GM23248 (cell line): ENCODE measurements at regions not wholly inside any gene's neighbourhood (a gene's known extent, or its start where the extent isn't known, plus 50 kb on each side); places are given as distances from the start of the nearest gene placed in this dataset.

Source experiments
- DNase-seq: peaks from one replicate; pipeline ENCODE4 v3.0.0-alpha.2; 2015
- H2AFZ ChIP-seq: fragments of 200-600 bp; sonication (generic); 2 replicates; pipeline ENCODE4 v1.6.1; 2016; ENCODE audit warnings: antibody characterized with exemption
- H3F3A ChIP-seq: fragments of 200-600 bp; sonication (generic); 2 replicates; pipeline ENCODE4 v1.6.1; 2016; ENCODE audit warnings: mild to moderate bottlenecking, antibody characterized with exemption, mixed run types; ENCODE audit not compliant: insufficient read depth
- H3K27ac ChIP-seq: fragments of 200-600 bp; sonication (generic); 2 replicates; pipeline ENCODE4 v1.5.1; 2016; ENCODE audit warnings: mild to moderate bottlenecking
- H3K27me3 ChIP-seq: fragments of 200-600 bp; sonication (generic); replicated peaks from 2 replicates; pipeline ENCODE4 v1.6.1; 2016; ENCODE audit warnings: mild to moderate bottlenecking; ENCODE audit not compliant: insufficient read depth
- H3K36me3 ChIP-seq: fragments of 200-600 bp; sonication (generic); 2 replicates; pipeline ENCODE4 v1.6.1; 2016; ENCODE audit warnings: low read depth, mild to moderate bottlenecking
- H3K4me1 ChIP-seq: fragments of 200-600 bp; sonication (generic); 2 replicates; pipeline ENCODE4 v1.6.1; 2016; ENCODE audit warnings: mild to moderate bottlenecking; ENCODE audit not compliant: insufficient read depth
- H3K4me2 ChIP-seq: fragments of 200-600 bp; sonication (generic); one replicate; pipeline ENCODE4 v1.6.1; 2016; ENCODE audit warnings: mild to moderate bottlenecking; ENCODE audit not compliant: unreplicated experiment
- H3K4me3 ChIP-seq: fragments of 200-600 bp; sonication (generic); 2 replicates; pipeline ENCODE4 v1.5.1; 2016; ENCODE audit warnings: mild to moderate bottlenecking
- H3K79me2 ChIP-seq: fragments of 200-600 bp; sonication (generic); 2 replicates; pipeline ENCODE4 v1.6.1; 2016; ENCODE audit warnings: mild to moderate bottlenecking; ENCODE audit not compliant: insufficient read depth
- H3K9ac ChIP-seq: fragments of 200-600 bp; sonication (generic); 2 replicates; pipeline ENCODE4 v1.6.1; 2016; ENCODE audit warnings: mild to moderate bottlenecking
- H3K9me2 ChIP-seq: fragments of 200-600 bp; sonication (generic); 2 replicates; pipeline ENCODE4 v1.6.1; 2016; ENCODE audit warnings: mixed run types, mild to moderate bottlenecking, moderate library complexity; ENCODE audit not compliant: insufficient read depth
- H3K9me3 ChIP-seq: fragments of 200-600 bp; sonication (generic); one replicate; pipeline ENCODE4 v1.6.1; 2017; ENCODE audit warnings: low read depth
- H4K20me1 ChIP-seq: fragments of 200-600 bp; sonication (generic); 2 replicates; pipeline ENCODE4 v1.6.0; 2016; ENCODE audit not compliant: insufficient read depth
- EZH2 ChIP-seq: fragments of 200-600 bp; sonication (generic); IDR thresholded peaks from 2 replicates; pipeline ENCODE4 v1.6.1; 2018; ENCODE audit warnings: antibody characterized with exemption, mild to moderate bottlenecking; ENCODE audit not compliant: insufficient read depth, poor library complexity, severe bottlenecking
- EZH2phosphoT487 ChIP-seq: fragments of 200-600 bp; sonication (generic); IDR thresholded peaks from 2 replicates; pipeline ENCODE4 v1.6.1; 2018; ENCODE audit warnings: antibody characterized with exemption, moderate library complexity, mild to moderate bottlenecking, low read depth; ENCODE audit not compliant: insufficient read depth
- WGBS, 2 experiments: methylation state at CpG; one replicate each; pipeline ENCODE4 v1.1.6; 2015 to 2017; ENCODE audit warnings: low lambda C conversion rate in 2 of 2, low coverage in 1 of 2; ENCODE audit errors: missing lambda C conversion rate in 2 of 2; 5-methylcytosine and 5-hydroxymethylcytosine counted together
- in situ Hi-C: fragments of 300-500 bp; cut with MboI; formaldehyde crosslinking; loops from 2 replicates; pipeline ENCODE4 v1.15.0; 2020

DNA sequence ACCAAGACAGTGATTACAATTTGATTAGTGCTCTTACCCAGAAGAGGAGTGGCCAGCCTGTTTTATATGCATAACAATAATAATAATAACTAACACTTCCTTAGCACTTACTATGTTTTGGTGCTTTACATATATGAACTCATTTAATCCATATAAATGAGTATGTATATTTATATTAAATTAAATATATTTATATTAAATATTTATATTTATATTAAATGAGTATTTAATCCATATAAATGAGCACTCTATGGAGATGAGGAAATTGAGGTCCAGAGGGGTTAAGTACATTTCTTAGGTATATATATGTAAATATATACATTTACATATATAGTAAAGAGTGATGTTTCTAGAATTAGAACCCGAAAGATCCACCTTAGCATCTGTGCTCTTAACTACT is 673.9 kb upstream of the ACVR2A start:
- Histone ChIP-seq H3K4me1 (peaks cover 25% of the 10 kb centered on the region), H3F3A (peaks cover 27% of the 10 kb centered on the region), H3K4me2 (no peak overlapping the region), H3K4me3 (no peak overlapping the region), H2AFZ (no peak overlapping the region), H3K9ac (no peak overlapping the region), H3K27ac (no peak overlapping the region), H3K9me3 (no peaks in the 10 kb centered on the region), H3K79me2 (no peaks in the 10 kb centered on the region), H3K9me2 (no peaks in the 10 kb centered on the region), H3K36me3 (no peaks in the 10 kb centered on the region), H4K20me1 (no peaks in the 10 kb centered on the region), H3K27me3 (no peaks in the 10 kb centered on the region)
- 57 to 63% methylated on average over 1 of the region's 1 CpG for WGBS, 2 experiments
- no peak for DNase-seq
- in situ Hi-C loops = no loop called here
- TF ChIP-seq EZH2phosphoT487 (no peak), EZH2 (no peak)

DNA sequence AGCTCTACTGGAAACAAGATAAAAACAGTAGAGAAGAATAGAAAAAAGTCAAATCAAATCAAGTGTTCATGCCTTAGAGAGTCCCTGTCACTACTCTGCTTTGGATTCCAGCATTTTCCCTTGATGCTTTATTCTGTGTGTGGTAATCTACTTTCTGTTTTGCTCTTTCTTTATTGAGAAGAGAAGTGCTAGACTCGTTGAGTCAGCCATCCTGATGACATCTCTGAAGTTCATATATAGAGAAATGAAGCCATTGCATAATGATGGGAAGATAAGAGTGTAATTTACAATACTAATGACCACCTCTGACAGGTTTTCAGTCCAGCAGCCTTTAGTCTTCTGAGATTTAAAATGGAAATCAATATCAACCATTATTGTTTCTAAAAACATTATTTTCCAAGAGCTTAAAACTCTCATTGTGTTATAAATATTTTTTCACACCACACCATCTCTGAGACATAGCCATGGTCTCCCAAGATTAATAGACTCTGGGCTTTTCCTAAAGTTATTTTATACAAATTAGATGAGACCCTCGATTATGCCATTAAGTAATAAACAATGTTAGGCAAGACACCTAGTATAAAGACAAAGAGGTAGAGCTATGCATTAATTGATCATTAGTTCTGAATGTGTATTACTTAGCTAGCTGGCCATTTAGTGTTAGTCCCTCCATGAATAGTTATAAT is 679.0 kb upstream of the ACVR2A start:
- WGBS, 2 experiments = 8 to 15% methylated on average over 2 of the region's 2 CpGs
- no peaks in the 10 kb centered on the region for H4K20me1 ChIP-seq
- no peaks in the 10 kb centered on the region for H3K79me2 ChIP-seq
- H3F3A ChIP-seq = no peaks in the 10 kb centered on the region
- H3K4me2 ChIP-seq = no peak overlapping the region
- no peaks in the 10 kb centered on the region for H3K9me2 ChIP-seq
- peak; percentile 46 for DNase-seq
- in situ Hi-C loops = no loop called here
- no peak overlapping the region for H3K9ac ChIP-seq
- TF ChIP-seq EZH2 (no peak), EZH2phosphoT487 (no peak)
- 0 out of 2 replicates have a peak, but pooled peaks cover 5% of the 10 kb centered on the region for H3K4me1 ChIP-seq
- no peaks in the 10 kb centered on the region for H3K27me3 ChIP-seq
- H2AFZ ChIP-seq = no peak overlapping the region
- no peak overlapping the region for H3K4me3 ChIP-seq
- H3K27ac ChIP-seq = no peak overlapping the region
- H3K36me3 ChIP-seq = no peaks in the 10 kb centered on the region
- H3K9me3 ChIP-seq = no peaks in the 10 kb centered on the region

DNA sequence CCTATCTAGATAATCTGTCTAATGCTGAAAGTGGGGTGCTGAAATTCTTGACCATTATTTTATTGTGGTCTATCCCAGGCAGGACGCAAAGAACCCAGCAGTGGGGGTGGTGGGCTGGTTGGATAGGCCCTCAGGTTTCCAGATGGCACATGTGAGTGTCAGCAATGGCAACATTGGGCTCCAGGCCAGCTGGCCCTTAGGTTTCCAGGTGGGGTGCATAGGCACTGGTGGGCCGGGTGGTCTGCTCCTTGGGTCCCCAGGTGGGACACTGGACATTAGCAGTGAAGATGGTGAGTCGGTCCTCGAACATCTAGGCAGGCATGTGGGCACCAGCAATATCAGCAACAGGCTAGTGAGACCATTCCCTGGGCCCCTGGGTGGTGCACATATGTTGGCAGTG is 680.3 kb upstream of the ACVR2A start:
- Histone ChIP-seq H3F3A (no peaks in the 10 kb centered on the region), H3K9me3 (no peaks in the 10 kb centered on the region), H3K27me3 (no peaks in the 10 kb centered on the region), H3K79me2 (no peaks in the 10 kb centered on the region), H3K4me3 (no peak overlapping the region), H3K4me1 (0 out of 2 replicates have a peak, but pooled peaks cover 5% of the 10 kb centered on the region), H3K4me2 (no peak overlapping the region), H3K27ac (no peak overlapping the region), H2AFZ (no peak overlapping the region), H3K9me2 (no peaks in the 10 kb centered on the region), H3K36me3 (no peaks in the 10 kb centered on the region), H3K9ac (no peak overlapping the region), H4K20me1 (no peaks in the 10 kb centered on the region)
- TF ChIP-seq EZH2 = no peak
- TF ChIP-seq EZH2phosphoT487 = no peak
- whole genome bisulfite sequencing, 2 experiments = 57 to 63% methylated on average over 4 of the region's 4 CpGs
- DNase-seq = no peak
- in situ Hi-C loops = no loop called here

DNA sequence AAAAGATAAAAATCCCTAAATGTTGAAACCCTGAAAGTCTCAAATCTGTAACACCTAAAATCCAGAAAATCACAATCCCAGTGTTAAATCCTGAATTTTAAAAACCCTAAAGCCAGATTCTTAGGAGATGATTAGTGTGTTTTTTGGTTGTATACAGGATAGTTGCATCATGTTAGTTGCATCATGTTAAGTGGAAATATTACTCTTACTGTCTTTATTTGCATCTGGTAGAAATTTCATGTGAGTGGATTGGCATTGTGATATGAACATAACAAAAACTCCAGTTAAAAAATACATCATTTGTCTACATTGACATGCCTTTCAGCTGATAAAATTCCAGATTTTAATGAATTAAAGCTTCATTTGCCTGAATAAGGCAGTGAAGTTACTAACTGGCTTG is 683.1 kb upstream of the ACVR2A start:
- Histone ChIP-seq H4K20me1 (no peaks in the 10 kb centered on the region), H3K4me2 (no peak overlapping the region), H2AFZ (no peak overlapping the region), H3K27ac (no peak overlapping the region), H3K4me3 (no peak overlapping the region), H3K27me3 (no peaks in the 10 kb centered on the region), H3K36me3 (no peaks in the 10 kb centered on the region), H3K9ac (no peak overlapping the region), H3K4me1 (0 out of 2 replicates have a peak, but pooled peaks cover 5% of the 10 kb centered on the region), H3F3A (no peaks in the 10 kb centered on the region), H3K9me3 (no peaks in the 10 kb centered on the region), H3K79me2 (no peaks in the 10 kb centered on the region), H3K9me2 (no peaks in the 10 kb centered on the region)
- DNase-seq = peak; percentile 50
- in situ Hi-C loops = no loop called here
- TF ChIP-seq EZH2phosphoT487 = no peak
- no peak for TF ChIP-seq EZH2

DNA sequence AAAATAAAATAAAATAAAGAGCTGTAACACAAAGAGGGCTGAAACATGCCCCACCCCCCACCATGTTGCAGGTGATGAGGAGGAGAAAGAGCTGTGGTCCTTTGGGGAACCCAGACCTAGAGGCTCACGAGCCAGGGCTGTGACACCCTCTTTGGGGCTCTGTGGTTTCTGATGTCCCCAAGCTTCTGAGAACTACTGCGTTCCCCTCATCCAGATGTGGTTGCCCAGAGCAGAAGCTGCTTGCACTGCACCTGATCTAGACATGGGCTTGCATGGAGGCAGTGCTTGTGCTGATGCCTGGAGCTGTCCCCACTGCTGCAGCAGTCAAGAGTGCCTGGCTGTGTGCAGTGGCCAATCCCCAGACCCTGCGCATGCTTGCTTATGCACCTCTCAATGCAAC is 687.9 kb upstream of the ACVR2A start:
- no peaks in the 10 kb centered on the region for H3K79me2 ChIP-seq
- no peak for DNase-seq
- H3K9me3 ChIP-seq = no peaks in the 10 kb centered on the region
- H3K9me2 ChIP-seq = no peaks in the 10 kb centered on the region
- WGBS, 2 experiments = 48 to 61% methylated on average over 3 of the region's 3 CpGs
- H3K4me3 ChIP-seq = no peak overlapping the region
- H3K4me2 ChIP-seq = no peak overlapping the region
- H3K4me1 ChIP-seq = no peaks in the 10 kb centered on the region
- TF ChIP-seq EZH2 = no peak
- no peak for TF ChIP-seq EZH2phosphoT487
- H3K27ac ChIP-seq = no peak overlapping the region
- no peak overlapping the region for H3K9ac ChIP-seq
- no peaks in the 10 kb centered on the region for H3F3A ChIP-seq
- H3K36me3 ChIP-seq = no peaks in the 10 kb centered on the region
- in situ Hi-C loops = no loop called here
- no peak overlapping the region for H2AFZ ChIP-seq
- H4K20me1 ChIP-seq = no peaks in the 10 kb centered on the region
- no peaks in the 10 kb centered on the region for H3K27me3 ChIP-seq
